ENCODE measurements at regions not wholly inside any gene's neighbourhood (a gene's known extent, or its start where the extent isn't known, plus 50 kb on each side); places are given as distances from the start of the nearest gene placed in this dataset.

GRCh38 chr2:67329951-67330350 lies 67.2 kb upstream of the ETAA1 start:
- no peak for TF ChIP-seq CTCF (IDR thresholded peaks at IDR 0.05)
- no peak for TF ChIP-seq POLR2AphosphoS5 (IDR thresholded peaks at IDR 0.05; ENCODE audit: low read depth, low read length)
